GM18870 (cell line): ENCODE measurements at regions not wholly inside any gene's neighbourhood (a gene's known extent, or its start where the extent isn't known, plus 50 kb on each side); places are given as distances from the start of the nearest gene placed in this dataset.

Experiments
- ATAC-seq: cut with Tn5 transposase; IDR thresholded peaks from one replicate; pipeline ENCODE4 v1.9.1; 2021; ENCODE audit warnings: moderate library complexity; ENCODE audit not compliant: unreplicated experiment

DNA sequence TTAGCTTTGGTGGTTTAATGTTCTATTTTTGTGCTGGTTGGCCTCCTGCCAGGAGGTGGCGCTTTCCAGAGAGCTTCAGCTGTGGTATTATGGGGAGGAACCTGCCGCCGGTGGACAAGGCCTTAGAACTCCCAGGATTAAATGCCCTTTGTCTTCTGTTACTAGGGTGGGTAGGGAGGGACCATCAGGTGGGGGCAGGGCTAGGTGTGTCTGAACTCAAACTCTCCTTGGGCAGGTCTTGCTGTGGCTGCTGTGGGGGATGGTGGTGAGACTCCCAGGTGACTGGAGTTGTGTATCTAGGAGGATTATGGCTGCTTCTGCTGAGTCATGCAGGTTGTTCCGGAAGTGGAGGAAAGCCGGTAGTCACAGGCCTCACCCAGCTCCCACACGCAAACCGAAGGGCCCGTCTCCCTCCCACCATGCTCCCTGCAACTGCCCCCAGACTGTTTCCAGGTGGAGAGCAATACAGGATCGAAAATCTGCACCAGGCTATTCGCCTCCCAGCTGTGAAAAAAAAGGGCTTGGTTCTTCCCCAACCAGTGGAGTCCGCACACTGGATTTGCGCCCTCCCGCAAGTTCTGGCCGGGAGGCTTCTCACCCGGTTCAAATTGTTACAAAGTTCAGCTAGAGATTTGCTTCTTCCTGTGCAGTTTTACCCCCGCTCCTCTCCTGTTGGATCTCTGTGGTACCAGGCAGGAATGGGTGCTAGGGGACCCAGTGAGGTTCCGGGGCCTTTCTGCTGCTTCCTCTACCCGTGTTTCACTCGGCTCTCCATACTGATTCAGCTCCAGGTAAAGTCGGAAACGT is 220.5 kb downstream of the CENPF start:
- ATAC-seq = no peak

DNA sequence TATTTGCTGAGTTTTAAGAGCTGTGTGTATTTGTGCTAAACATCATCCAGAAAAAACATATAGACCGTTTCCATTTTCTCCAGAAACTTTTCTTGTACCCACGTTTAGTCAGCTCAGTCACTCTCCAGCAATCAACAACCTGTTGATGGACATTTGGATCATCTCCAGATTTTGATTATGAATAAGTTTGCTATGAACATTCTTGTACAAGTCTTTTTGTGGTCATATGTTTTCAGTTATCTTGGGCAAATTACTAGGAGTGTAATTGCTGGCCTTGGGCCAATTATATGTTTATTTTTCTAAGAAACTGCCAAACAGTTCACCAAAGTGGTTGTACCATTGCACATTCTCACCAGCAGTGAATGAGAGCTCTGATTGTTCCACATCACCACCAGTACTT is 221.8 kb downstream of the CENPF start:
- ATAC-seq = no peak

GRCh38 chr1:214826619-214827018 is 223.6 kb downstream of the CENPF start:
- ATAC-seq = no peak

GRCh38 chr1:214827883-214828282 is 224.9 kb downstream of the CENPF start:
- no peak for ATAC-seq

- ATAC-seq = no peak
These were observed 227.9 kb downstream of the CENPF start for GRCh38 chr1:214830941-214831340.

DNA sequence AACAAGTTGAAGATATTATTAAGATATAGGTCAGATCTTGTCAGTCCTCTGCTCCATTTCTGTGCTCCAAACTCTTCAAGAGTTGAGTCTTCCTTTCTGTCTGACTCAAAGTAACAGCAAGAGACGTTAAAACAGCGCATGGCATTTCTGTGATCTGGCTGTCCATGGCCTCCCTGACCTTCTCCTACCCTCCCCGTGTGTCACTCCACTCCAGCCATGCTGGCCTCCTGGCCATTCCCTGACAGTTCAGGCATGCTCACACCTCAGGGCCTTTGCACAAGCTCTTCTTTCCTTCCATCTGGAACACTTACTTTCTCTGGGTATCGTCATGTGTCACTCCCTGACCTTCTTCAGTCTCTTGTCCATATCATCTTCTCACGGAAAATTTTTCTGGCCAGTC is 229.0 kb downstream of the CENPF start:
- ATAC-seq = no peak

DNA sequence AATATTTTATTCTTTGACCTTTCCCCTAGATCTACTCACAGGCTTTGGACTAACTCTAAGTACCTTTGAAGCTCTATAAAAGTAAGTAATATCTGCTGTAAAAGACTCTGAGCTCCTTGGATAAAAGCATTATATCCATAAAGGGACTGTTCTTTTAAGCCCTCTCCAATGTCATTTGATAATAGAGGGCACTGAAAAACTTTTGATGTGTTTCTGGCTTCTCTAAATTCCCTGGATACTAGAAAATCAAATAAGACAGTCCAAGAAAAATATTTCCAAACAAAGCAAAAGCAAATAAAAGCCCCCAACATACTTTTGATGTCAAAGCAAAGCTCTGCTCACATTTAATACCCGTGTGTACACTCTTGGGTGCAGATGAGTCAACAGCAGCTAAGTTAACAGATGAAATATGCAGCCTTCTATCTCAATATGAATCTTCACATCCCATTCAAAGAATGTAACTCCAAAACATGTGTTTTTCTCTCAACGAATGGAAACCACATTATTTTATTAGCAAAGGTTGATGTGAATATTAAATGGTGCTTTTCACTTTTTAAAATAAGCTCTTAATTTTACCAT is 230.3 kb downstream of the CENPF start:
- no peak for ATAC-seq

DNA sequence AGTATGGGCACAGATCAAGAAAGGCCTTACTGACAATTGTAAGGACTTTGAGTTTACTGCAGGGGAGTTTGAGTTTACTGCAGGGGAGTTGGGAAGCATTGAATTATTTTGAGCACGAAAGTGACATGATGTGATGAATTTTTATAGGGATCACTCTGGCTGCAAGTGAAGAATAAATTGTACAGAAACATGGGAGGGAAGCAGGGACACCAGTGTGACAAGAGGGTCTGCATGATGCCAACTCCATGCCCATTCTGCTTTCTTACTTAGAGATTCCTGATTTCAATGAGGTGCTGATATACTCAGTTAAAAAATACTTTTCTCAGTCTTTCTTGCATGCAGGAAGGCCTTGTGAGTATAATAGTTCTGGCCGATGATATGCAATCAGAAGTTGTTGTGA is 234.4 kb downstream of the CENPF start:
- ATAC-seq = no peak

DNA sequence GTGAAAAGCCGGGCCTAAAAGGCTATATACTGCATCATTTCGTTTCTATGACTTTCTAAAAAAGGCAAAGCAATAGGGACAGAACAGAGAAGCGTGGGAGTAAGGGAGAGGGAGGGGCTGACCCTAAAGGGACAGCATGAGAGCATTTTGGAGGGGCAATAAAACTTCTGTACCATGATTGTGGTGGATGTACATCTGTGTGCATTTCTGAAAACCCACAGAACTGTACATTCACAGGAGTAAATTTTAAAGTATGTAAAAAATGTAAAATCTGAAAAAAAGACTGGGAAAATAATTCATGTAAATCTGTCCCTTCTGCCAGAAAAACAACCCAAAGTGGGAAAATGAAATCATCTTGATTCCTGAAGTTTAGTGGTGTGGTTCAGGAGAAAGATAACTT is 235.4 kb downstream of the CENPF start:
- no peak for ATAC-seq

GRCh38 chr1:214840356-214840755 is 237.4 kb downstream of the CENPF start:
- ATAC-seq = no peak

DNA sequence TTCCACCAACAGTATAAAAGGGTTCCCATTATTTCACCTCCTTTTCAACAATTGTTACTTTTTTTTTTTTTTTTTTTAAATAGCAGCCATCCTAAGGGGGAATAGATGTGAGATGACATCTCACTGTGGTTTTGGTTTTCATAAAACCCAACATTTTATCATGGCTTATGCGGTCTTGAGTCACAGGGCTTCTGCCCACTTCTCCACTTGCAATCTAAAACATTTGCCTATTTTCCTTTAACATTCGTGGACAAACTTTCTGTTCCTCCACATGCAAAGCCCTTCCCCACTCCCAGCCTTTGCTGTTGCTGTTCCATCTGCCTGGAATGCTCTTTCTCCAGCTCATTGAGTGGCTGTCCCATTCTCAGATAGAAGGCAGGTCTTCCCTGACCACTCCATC is 239.7 kb upstream of the KCNK2 start:
- no peak for ATAC-seq

DNA sequence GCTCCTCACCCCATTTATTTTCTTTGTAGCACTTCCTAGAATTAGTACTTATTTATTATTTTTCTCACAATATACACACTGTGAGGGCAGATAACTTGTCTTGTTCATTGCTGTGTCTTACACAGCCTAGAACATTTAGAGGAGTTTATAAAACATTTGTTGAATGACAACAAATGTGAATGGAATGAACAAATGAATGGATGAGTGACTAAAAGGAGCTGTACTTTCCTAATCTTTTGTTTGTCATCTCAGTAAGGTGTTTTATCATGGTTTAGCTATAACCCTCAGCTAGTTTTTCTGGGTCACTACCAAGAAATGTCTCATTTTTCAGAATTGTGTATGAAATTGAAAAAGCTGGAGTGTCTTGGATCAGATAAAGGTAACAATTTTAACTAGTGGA is 239.3 kb upstream of the KCNK2 start:
- no peak for ATAC-seq

- no peak for ATAC-seq
These were observed 238.2 kb upstream of the KCNK2 start for GRCh38 chr1:214844319-214844718.

DNA sequence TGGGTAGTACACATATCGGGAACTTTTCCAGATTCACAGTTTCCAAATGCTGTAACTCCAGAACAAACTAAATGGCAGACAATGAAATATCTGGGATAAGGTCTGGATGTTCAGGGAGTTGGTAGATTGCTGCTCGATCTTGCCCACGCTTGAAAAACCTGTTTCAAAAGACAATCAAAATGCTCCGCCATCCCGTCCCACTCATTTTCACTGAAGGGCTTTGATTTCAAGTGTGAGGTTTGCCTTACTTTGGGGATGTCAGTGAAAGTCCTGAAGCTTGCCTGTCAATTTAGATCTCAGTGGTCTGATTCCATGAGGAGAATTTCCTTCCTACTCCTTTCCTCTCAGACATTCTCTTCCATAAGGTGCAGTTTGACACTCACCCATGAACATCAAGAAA is 236.3 kb upstream of the KCNK2 start:
- no peak for ATAC-seq

DNA sequence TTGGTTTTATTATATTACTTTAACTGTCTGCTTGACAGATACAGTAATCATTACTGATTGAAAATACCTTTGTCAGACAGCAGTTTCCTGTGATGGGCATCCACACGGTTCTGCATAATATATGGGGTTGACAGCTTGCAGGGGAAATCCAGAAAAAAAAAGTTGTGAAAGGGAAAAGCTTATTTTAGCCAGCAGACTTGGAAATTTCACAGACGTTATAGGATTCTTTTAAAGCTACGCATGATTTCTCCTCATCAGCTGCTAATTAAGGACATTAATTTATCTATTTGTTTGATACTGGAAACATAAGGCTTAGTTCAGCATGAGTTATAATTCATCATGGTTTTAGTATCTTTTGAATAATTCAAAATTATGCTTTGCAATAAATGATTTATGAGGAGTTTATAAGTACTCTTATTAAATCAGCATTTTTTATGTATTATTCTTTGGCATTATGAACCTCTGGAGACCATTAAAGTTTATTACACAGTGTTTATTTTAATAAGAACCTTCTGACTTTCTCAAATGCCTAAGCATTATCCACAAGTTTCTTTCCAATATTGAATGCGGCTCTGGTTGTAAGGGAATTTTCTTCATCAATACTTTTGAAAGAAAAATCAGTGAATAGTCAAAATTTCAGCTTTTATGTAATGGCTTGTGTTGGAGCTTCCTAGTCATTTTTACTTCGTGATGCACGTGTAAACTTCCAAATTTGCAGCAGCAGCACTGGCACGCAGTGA is 235.3 kb upstream of the KCNK2 start:
- no peak for ATAC-seq

DNA sequence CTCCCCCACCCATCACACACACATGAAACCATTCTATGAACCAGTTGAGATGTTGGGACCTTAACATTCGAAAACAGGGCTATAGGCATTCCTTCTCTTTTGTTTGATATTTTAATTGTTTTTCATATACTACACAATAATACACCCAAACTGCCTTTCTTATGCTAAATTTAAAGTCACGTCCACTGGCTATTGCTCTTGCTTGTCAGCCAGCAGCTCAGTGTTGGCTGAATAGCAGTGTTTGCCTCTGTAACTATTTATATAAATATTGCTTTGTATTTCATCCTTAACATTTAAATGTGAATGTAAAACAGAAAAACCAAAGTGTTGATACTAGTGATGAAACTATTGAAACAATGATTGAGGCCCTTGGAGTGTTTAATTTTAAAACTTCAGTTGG is 234.4 kb upstream of the KCNK2 start:
- no peak for ATAC-seq

- no peak for ATAC-seq
These were observed 232.0 kb upstream of the KCNK2 start for GRCh38 chr1:214850432-214851050.

- no peak for ATAC-seq
These were observed 229.2 kb upstream of the KCNK2 start for GRCh38 chr1:214853340-214853739.

GRCh38 chr1:214854126-214854875 is 228.2 kb upstream of the KCNK2 start:
- no peak for ATAC-seq

GRCh38 chr1:214856843-214857242 is 225.7 kb upstream of the KCNK2 start:
- ATAC-seq = no peak

DNA sequence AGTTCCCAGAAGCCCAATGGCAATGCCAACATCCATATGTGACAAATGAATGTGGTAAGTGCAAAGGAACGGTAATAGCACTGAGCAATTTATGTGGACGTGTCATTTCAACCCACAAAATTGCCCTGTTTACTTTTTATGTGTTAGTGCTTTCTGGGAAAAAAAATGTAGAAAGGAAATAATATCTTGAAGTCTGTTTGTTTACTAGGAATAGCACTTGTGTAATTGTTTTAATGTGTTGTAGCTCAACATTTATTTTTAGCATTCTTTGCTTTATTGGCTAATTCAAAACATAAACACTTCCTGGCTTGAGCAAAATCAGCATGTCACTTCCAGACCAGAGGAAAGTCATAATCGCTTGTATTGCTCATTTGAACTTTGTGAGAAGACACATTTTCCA is 224.8 kb upstream of the KCNK2 start:
- ATAC-seq = no peak
